Fibroblast of skin of left biceps (primary cell): ENCODE measurements at regions not wholly inside any gene's neighbourhood (a gene's known extent, or its start where the extent isn't known, plus 50 kb on each side); places are given as distances from the start of the nearest gene placed in this dataset.

Experiments
- DNase-seq, 2 experiments: peaks; one replicate each; pipeline ENCODE4 v3.0.0-alpha.2; 2013; ENCODE audit warnings: low read depth in 2 of 2

GRCh38 chr3:59653405-59654122, 603.7 kb upstream of the CFAP20DC start:
- no peak for DNase-seq

GRCh38 chr3:59644479-59645402, 594.9 kb upstream of the CFAP20DC start:
- DNase-seq = no peak

- peak; percentile 34 to 44 for DNase-seq
Measured at GRCh38 chr3:59641169-59641899, 591.5 kb upstream of the CFAP20DC start.

- no peak for DNase-seq
Measured at GRCh38 chr3:59632760-59633573, 583.1 kb upstream of the CFAP20DC start.

- DNase-seq = no peak
Measured at GRCh38 chr3:59631482-59631881, 581.7 kb upstream of the CFAP20DC start.

- no peak for DNase-seq
Measured at GRCh38 chr3:59621037-59621436, 571.2 kb upstream of the CFAP20DC start.

GRCh38 chr3:59620325-59620724, 570.5 kb upstream of the CFAP20DC start:
- DNase-seq = no peak

GRCh38 chr3:59612444-59612715, 562.6 kb upstream of the CFAP20DC start:
- DNase-seq = no peak

- DNase-seq = no peak
Measured at GRCh38 chr3:59611649-59612443, 562.0 kb upstream of the CFAP20DC start.

GRCh38 chr3:59609657-59610348, 560.0 kb upstream of the CFAP20DC start:
- DNase-seq = no peak

GRCh38 chr3:59608356-59608755, 558.5 kb upstream of the CFAP20DC start:
- no peak for DNase-seq

- no peak for DNase-seq
Measured at GRCh38 chr3:59607656-59608055, 557.8 kb upstream of the CFAP20DC start.

- no peak for DNase-seq
Measured at GRCh38 chr3:59606638-59607266, 556.9 kb upstream of the CFAP20DC start.

GRCh38 chr3:59605944-59606534, 556.2 kb upstream of the CFAP20DC start:
- no peak for DNase-seq

- no peak for DNase-seq
Measured at GRCh38 chr3:59605318-59605717, 555.5 kb upstream of the CFAP20DC start.

- DNase-seq = no peak
Measured at GRCh38 chr3:59601486-59601885, 551.7 kb upstream of the CFAP20DC start.

- DNase-seq = no peak
Measured at GRCh38 chr3:59600631-59601030, 550.8 kb upstream of the CFAP20DC start.

- DNase-seq = no peak
Measured at GRCh38 chr3:59596741-59597140, 546.9 kb upstream of the CFAP20DC start.

GRCh38 chr3:59595830-59596229, 546.0 kb upstream of the CFAP20DC start:
- DNase-seq = no peak
